ENCODE measurements at regions not wholly inside any gene's neighbourhood (a gene's known extent, or its start where the extent isn't known, plus 50 kb on each side); places are given as distances from the start of the nearest gene placed in this dataset.
A peak's percentile ranks its signal among the peaks of the same experiment; 100 is the strongest.
"Not testable (repeated sequence)": the region's sequence is repeated elsewhere in the genome, so short reads cannot be mapped to it uniquely, and the experiment has no call there.

DNA sequence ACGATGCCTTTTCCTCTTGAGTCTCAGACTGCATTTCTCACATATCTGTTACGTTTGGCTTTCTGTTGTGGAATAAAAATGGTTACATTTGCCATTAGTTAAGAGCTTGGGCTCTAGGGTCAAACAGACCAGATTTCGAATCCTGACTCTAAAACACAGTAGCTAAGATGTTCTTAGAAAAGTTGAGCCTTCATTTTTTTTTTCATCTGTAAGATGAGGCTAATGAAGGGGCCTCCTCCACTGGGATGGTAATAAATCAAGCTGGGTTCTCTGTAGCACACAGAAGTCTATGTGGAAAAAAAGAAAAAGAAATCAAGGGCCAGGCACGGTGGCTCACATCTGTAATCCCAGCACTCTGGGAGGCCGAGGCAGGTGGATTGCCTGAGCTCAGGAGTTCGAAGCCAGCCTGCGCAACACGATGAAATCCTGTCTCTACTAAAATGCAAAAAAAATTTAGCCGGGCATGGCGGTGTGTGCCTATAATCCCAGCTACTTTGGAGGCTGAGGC lies 49.9 kb upstream of the CAPRIN1 start:
- no peak overlapping the region for H3K4me3 ChIP-seq (ENCODE audit: low read depth, low read length)
- ChIA-PET CTCF (interaction anchor here (1.1 to 2.9 kb wide), 3 partner anchors 10 to 15 kb away, joined by 3 to 11 read pairs (median 8); no protein-coding TSS in a partner anchor), POLR2A (no interaction called here)
- DNase-seq (ENCODE audit: low read depth, low spot score): no peak
- TF ChIP-seq, protein P1, sequence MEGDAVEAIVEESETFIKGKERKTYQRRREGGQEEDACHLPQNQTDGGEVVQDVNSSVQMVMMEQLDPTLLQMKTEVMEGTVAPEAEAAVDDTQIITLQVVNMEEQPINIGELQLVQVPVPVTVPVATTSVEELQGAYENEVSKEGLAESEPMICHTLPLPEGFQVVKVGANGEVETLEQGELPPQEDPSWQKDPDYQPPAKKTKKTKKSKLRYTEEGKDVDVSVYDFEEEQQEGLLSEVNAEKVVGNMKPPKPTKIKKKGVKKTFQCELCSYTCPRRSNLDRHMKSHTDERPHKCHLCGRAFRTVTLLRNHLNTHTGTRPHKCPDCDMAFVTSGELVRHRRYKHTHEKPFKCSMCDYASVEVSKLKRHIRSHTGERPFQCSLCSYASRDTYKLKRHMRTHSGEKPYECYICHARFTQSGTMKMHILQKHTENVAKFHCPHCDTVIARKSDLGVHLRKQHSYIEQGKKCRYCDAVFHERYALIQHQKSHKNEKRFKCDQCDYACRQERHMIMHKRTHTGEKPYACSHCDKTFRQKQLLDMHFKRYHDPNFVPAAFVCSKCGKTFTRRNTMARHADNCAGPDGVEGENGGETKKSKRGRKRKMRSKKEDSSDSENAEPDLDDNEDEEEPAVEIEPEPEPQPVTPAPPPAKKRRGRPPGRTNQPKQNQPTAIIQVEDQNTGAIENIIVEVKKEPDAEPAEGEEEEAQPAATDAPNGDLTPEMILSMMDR (IDR thresholded peaks at IDR 0.05; ENCODE audit: insufficient read depth, low read length, missing control alignments): no peak

DNA sequence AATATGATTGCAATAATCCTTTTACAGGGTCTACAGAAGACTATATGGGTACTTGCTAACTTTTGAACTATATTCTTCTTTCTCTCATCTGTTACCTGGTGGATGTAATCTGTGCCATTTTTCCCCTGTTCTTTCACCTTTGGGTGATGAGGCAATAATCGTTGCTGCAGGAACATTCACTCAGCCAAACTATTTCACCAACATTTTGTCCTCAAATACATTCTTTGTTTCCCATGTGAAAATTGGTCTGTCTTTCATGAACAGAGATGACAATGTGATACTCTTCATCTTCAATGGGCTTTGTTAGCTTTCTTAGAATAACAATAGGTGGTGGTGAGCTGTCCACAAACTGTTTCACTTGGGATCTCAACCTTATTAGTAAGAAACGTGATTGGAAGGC lies 52.1 kb upstream of the CAPRIN1 start:
- TF ChIP-seq, protein P1 (IDR thresholded peaks at IDR 0.05; ENCODE audit: insufficient read depth, low read length, missing control alignments): no peak
- no peak overlapping the region for H3K4me3 ChIP-seq (ENCODE audit: low read depth, low read length)
- POLR2A ChIA-PET: no interaction called here
- CTCF ChIA-PET: interaction anchor here (0.8 to 2.9 kb wide), 2 partner anchors 8 to 109 kb away, joined by 3 to 8 read pairs; no protein-coding TSS in a partner anchor
- DNase-seq (ENCODE audit: low read depth, low spot score): no peak

DNA sequence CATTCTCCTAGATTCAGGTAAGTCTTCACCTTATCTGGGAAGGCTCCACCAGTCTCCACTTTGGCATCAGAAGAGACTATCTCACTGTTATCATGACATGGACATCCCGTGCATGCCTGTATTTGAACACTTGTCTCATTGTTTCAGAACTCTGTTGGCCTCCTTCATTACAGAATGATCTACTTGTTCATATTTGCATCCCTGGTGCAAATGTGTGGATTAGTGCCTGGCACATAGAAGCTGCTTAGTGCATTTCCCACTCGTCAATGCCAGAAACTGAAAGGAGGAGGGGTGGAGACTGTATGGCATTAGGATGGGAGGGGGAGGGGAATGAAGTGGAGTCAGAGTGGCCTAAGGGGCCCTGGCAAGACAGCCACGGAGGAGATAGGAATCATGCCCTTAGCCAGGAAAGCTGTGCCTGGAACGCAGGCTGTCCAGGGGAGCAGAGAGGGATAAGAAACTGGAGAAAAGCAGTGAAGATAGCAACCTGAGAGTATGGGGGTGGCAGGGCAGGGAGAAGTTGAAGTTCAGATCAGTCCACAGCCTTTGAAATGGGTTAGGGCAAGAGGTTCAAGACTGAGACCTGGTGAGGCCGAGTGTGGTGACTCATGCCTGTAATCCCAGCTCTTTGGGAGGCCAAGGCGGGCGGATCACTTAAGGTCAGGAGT lies 53.8 kb upstream of the CAPRIN1 start:
- TF ChIP-seq, protein P1 (IDR thresholded peaks at IDR 0.05; ENCODE audit: insufficient read depth, low read length, missing control alignments): no peak
- POLR2A ChIA-PET: no interaction called here
- CTCF ChIA-PET: interaction anchor here (0.9 to 3.9 kb wide), 41 partner anchors 9 to 497 kb away, joined by 3 to 33 read pairs (median 5); partner anchors contain the start of genes ABTB2 and NAT10
- DNase-seq (ENCODE audit: low read depth, low spot score): no peak
- H3K4me3 ChIP-seq (ENCODE audit: low read depth, low read length): no peak overlapping the region

DNA sequence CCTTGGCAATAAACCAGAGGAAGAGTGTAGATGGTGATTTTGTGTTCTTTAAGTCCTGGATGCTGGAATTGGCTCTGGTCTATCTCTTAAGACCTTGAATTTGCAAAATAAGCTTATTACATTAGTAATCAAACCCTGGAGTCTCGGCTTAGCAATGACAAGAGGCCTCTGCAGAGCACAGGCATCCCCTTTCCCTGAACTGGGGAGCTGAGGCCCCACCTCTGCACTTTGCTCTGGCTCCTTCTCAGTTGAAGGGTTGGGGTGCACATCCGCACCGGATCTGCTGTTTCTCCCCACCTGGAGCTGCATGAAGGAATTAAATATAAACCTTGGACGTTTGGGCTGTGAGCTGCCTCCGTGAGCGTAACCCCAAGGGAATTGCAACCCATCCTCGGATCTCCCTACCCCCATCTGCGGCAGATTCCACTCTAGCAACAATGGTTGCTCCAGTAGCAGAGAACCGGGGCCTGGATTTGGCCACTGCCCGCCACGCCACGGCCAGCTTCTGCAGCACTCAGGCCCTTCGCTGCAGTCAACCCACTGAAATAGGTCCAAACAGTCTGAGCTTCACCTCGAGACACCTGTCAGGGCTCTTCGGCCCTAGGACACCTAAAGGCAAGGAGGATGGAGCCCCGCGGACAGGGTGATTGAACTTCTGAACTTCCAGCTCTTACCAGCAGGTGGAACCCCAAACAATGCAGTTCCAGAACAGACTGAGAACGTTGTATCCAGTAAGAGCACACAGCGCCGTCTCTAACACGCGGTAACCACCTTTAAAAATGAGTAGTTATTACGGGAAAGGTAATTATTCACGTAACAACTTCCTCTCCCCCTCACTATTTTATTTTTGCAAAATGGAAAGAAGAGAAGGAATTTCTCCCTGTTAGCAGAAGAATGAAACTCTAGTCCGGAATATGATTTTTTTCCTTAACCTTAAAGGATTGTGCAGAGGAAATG lies 54.8 kb upstream of the CAPRIN1 start:
- ChIA-PET CTCF (interaction anchor here (0.7 to 3.9 kb wide), 55 partner anchors 9 to 498 kb away, joined by 3 to 33 read pairs (median 4); partner anchors contain the start of genes ABTB2 and NAT10), POLR2A (no interaction called here)
- DNase-seq (ENCODE audit: low read depth, low spot score): no peak
- TF ChIP-seq, protein P1 (IDR thresholded peaks at IDR 0.05; ENCODE audit: insufficient read depth, low read length, missing control alignments): peak; percentile 76
- H3K4me3 ChIP-seq (ENCODE audit: low read depth, low read length): no peak overlapping the region

DNA sequence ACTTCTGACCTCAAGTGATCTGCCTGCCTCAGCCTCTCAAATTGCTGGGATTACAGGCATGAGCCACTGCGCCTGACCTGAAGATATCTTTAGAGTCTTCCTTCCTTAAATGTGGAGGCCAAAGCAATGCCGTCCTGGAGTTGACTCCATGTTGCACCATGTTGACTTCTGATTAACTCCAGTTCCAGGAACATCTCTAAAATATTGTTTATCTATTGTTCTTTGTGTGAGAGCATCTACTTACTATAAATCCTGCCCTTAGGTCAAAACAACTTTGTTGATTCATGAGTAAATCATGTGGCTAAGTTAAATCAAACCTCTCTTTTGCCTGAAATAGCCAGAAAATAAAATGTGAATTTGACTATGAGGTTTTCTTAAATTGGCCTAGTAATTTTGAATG lies 56.6 kb upstream of the CAPRIN1 start:
- ChIA-PET CTCF (interaction anchor here (0.8 to 1.4 kb wide), 3 partner anchors 131 to 138 kb away, joined by 4 to 5 read pairs (median 4); no protein-coding TSS in a partner anchor), POLR2A (no interaction called here)
- H3K4me3 ChIP-seq (ENCODE audit: low read depth, low read length): no peak overlapping the region
- DNase-seq (ENCODE audit: low read depth, low spot score): no peak
- TF ChIP-seq, protein P1 (IDR thresholded peaks at IDR 0.05; ENCODE audit: insufficient read depth, low read length, missing control alignments): no peak

DNA sequence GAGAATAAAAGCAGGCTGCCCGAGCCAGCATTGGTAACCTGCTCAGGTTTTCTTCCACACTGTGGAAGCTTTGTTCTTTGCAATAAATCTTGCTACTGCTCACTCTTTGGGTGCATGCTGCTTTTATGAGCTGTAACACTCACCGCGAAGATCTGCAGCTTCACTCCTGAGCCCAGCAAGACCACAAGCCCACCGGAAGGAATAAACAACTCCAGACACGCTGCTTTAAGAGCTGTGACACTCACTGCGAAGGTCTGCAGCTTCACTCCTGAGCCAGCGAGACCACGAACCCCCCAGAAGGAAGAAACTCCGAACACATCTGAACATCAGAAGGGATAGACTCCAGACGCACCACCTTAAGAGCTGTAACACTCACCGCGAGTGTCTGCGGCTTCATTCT lies 60.4 kb upstream of the CAPRIN1 start:
- POLR2A ChIA-PET; H3K4me3 ChIP-seq (ENCODE audit: low read depth, low read length); DNase-seq (ENCODE audit: low read depth, low spot score): not testable (repeated sequence)
- CTCF ChIA-PET: interaction anchor here (0.6 to 2.0 kb wide), 3 partner anchors 10 to 134 kb away, joined by 3 to 8 read pairs (median 3); no protein-coding TSS in a partner anchor

DNA sequence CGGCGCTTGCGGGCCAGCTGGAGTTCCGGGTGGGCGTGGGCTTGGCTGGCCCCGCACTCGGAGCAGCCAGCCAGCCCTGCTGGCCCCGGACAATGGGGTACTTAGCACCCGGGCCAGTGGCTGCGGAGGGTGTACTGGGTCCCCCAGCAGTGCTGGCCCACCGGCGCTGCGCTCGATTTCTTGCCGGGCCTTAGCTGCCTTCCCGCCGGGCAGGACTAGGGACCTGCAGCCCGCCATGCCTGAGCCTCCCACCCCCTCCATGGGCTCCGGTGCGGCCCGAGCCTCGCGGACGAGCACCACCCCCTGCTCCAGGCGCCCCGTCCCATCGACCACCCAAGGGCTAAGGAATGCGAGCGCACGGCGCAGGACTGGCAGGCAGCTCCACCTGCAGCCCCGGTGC lies 61.4 kb upstream of the CAPRIN1 start:
- POLR2A ChIA-PET; DNase-seq (ENCODE audit: low read depth, low spot score); H3K4me3 ChIP-seq (ENCODE audit: low read depth, low read length): not testable (repeated sequence)
- CTCF ChIA-PET: interaction anchor here (2.7 to 4.3 kb wide), 5 partner anchors 7 to 183 kb away, joined by 16 to 50 read pairs (median 33); no protein-coding TSS in a partner anchor
